ENCODE measurements at regions not wholly inside any gene's neighbourhood (a gene's known extent, or its start where the extent isn't known, plus 50 kb on each side); places are given as distances from the start of the nearest gene placed in this dataset.

DNA sequence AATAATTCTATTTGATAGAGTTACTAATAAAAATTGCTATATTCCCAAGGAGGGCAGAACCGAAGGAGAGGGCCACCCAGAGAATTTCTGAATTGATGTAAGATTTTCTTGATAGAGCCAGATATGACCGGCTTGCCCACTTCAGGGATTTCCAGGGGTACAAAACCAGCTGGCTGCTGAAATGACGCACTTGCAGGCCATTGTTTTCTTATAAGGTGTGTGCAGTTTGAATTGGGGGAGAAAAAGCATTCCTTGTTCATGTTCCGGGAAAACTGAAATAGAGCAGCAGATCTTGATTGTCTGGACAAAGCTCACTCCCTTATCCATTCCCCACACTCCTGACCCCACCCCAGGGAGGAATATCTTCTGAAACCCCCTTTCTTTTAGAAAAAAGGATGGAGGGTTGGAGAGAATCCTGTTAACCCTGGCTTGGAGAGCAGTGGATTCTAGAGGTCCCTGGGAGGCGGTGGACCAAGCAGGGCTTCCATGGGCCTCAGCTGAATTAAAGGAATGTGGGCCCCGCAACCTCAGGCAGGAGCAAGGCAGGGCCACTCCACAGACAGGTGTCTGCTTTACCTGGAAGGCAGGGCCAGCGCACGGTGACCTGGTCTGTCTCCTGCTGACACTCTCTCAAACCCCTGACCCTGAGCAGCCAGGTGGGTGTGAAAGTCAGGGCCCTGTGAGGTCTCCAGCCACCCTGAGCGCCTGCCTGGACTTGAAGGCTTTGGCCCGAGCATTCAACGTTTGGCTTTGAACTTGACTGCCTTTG is 96.4 kb downstream of the TMEM170B start:
- TF ChIP-seq, protein P1, sequence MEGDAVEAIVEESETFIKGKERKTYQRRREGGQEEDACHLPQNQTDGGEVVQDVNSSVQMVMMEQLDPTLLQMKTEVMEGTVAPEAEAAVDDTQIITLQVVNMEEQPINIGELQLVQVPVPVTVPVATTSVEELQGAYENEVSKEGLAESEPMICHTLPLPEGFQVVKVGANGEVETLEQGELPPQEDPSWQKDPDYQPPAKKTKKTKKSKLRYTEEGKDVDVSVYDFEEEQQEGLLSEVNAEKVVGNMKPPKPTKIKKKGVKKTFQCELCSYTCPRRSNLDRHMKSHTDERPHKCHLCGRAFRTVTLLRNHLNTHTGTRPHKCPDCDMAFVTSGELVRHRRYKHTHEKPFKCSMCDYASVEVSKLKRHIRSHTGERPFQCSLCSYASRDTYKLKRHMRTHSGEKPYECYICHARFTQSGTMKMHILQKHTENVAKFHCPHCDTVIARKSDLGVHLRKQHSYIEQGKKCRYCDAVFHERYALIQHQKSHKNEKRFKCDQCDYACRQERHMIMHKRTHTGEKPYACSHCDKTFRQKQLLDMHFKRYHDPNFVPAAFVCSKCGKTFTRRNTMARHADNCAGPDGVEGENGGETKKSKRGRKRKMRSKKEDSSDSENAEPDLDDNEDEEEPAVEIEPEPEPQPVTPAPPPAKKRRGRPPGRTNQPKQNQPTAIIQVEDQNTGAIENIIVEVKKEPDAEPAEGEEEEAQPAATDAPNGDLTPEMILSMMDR (conservative IDR thresholded peaks at IDR 0.05; ENCODE audit: control insufficient read depth, insufficient read depth, low read depth, low read length), result no peak
- H3K4me3 ChIP-seq (ENCODE audit: control insufficient read depth, low read depth, low read length), result no peak overlapping the region
- DNase-seq (ENCODE audit: low read depth), result no peak

DNA sequence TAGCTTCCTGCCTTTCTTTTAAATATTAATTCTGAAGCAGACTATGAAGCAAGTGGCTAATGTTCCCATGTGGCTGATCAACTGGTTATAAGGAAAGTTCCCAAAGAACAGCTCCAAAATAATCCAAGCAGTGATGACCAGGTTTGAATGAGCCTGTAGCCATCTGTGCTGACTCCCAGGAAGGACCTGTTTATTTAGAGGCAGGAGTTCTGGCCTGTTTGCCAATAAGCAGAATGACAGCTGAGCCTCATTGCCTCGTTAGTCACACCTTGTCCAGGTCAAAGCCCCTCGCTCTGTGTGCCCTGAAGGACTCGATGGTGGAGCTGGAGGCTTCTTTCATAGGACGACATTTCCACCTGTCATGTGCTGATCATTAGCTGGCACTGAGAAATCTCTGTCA is 97.4 kb downstream of the TMEM170B start:
- DNase-seq (ENCODE audit: low read depth), result no peak
- no peak overlapping the region for H3K4me3 ChIP-seq (ENCODE audit: control insufficient read depth, low read depth, low read length)
- TF ChIP-seq, protein P1 (conservative IDR thresholded peaks at IDR 0.05; ENCODE audit: control insufficient read depth, insufficient read depth, low read depth, low read length), result no peak

DNA sequence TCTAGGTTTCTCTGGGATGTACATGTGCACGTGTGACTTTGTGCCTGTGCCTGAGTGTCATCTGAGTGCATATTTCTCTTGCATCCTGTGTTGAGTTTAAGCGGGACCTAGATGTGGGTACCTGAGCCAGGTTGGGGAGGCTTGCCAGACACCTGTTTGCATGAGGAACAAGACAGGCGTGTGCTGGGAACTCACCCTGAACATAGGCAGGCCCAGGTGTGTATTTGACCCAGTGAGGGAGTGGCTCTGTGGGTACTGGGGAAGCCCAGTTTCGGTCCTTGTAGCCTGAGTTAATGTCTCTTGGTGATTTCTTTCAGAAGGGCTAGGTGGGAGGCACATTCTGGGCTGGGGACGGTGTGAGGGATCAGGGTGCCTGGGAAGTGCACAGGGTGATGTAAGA is 98.6 kb downstream of the TMEM170B start:
- H3K4me3 ChIP-seq (ENCODE audit: control insufficient read depth, low read depth, low read length), result no peak overlapping the region
- TF ChIP-seq, protein P1 (conservative IDR thresholded peaks at IDR 0.05; ENCODE audit: control insufficient read depth, insufficient read depth, low read depth, low read length), result no peak
- DNase-seq (ENCODE audit: low read depth), result no peak

DNA sequence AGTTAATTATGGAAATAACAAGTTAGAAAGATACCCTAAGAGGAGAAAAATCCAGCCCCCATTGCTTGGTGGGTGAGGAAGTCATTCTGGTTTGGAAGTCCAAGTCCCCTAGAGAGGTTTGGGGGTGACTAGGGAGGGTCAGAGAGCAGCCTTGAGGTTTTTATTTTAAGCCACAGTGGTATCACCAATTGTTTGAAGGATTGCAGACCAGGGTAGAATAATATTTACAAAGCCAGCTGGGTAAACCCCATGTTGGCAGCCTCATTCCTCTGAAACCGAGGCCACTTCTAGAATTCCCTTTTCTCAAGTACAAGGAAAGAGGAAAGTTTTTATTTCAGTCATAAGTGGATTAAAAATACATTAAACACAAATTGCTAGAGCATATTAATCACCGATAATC is 99.7 kb downstream of the TMEM170B start:
- H3K4me3 ChIP-seq (ENCODE audit: control insufficient read depth, low read depth, low read length), result no peak overlapping the region
- TF ChIP-seq, protein P1 (conservative IDR thresholded peaks at IDR 0.05; ENCODE audit: control insufficient read depth, insufficient read depth, low read depth, low read length), result no peak
- DNase-seq (ENCODE audit: low read depth), result no peak

DNA sequence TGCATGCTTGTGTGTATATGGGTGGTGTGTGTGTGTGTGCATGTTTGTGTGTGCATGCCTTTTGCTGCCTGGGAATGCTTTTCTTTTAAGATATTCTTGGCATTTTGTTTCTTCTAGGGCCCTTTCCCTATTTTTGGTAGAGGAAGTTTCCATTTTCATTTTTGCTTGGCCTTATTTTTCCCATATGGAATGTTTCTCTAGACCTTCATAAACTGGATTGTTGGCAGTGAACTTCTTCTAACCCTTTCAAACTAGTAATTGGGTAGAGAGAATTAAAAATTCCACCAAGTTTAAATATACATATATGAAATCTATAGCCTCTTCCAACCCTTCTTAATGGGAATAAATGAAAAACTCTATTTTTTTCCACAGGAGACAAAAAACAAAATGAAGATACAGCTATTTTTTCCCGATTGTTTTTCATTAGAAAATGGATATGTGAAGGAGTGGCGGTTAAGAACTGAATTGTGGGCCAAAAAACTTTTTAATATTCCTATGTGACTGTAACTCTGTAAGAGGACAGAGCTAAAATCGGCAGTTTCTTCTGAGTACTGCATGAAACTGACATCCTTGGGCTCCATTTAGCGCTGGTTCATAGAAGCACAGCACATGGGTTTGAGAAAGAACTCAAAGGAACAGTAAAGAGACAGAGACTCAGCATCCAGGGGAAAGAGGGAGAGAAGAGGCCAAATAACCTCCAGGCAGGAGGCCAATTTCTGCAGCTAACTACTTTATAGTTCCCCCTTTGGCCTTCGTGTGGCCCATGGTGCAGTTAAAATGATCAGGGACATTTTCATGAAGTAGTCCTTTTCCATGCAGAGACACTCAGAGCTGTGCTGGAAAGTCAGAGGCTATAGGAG is 102.1 kb downstream of the TMEM170B start:
- no peak overlapping the region for H3K4me3 ChIP-seq (ENCODE audit: control insufficient read depth, low read depth, low read length)
- no peak for DNase-seq (ENCODE audit: low read depth)
- TF ChIP-seq, protein P1 (conservative IDR thresholded peaks at IDR 0.05; ENCODE audit: control insufficient read depth, insufficient read depth, low read depth, low read length), result no peak

DNA sequence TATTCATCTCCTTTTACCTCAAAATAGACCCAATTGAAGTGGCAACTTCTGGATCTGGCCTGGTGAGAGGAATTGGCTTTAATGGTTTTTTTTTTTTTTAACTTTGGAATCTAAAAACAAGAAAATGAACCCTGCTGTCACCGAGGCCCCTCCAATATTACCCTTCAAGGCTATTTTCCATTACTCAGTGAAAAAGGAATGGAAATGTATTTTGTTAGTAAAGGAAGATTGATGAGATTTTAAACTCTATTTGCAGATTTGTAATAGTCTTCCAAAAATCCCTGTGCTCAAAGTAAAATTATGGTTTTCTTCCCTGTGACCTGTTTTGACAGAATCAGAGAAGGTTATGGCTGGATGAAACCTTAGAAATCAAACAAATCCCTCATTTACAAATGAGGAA is 102.9 kb downstream of the TMEM170B start:
- no peak overlapping the region for H3K4me3 ChIP-seq (ENCODE audit: control insufficient read depth, low read depth, low read length)
- DNase-seq (ENCODE audit: low read depth), result no peak
- TF ChIP-seq, protein P1 (conservative IDR thresholded peaks at IDR 0.05; ENCODE audit: control insufficient read depth, insufficient read depth, low read depth, low read length), result no peak
